HL-60 (cell line): ENCODE measurements at regions not wholly inside any gene's neighbourhood (a gene's known extent, or its start where the extent isn't known, plus 50 kb on each side); places are given as distances from the start of the nearest gene placed in this dataset.

Source experiments
- DNase-seq, 2 experiments: peaks; one replicate each; pipeline ENCODE4 v3.0.0-alpha.2; 2010 to 2020; ENCODE audit warnings: low read depth in 1 of 2, low spot score in 1 of 2
- H3K27ac ChIP-seq: fragments of 250-450 bp; sonication (Bioruptor Pico); replicated peaks from 2 replicates; pipeline ENCODE4 v1.5.1; 2020; ENCODE audit warnings: mild to moderate bottlenecking, moderate library complexity
- H3K27me3 ChIP-seq: fragments of 250-450 bp; sonication (Bioruptor Pico); 2 replicates; pipeline ENCODE4 v1.5.1; 2021; ENCODE audit warnings: mild to moderate bottlenecking, moderate library complexity; ENCODE audit not compliant: insufficient read depth, poor library complexity, severe bottlenecking
- H3K4me3 ChIP-seq: replicated peaks from 2 replicates; pipeline ENCODE4 v1.5.1; 2011; ENCODE audit warnings: mild to moderate bottlenecking, control low read depth, low read length; ENCODE audit not compliant: insufficient read depth
- GABPA ChIP-seq: IDR thresholded peaks from 2 replicates; pipeline ENCODE4 v1.6.1; 2012; ENCODE audit warnings: low read depth
- POLR2AphosphoS5 ChIP-seq: IDR thresholded peaks from 2 replicates; pipeline ENCODE4 v1.6.1; 2012; ENCODE audit warnings: low read depth
- SPI1 ChIP-seq: IDR thresholded peaks from 2 replicates; pipeline ENCODE4 v1.6.1; 2012; ENCODE audit warnings: low read depth, mild to moderate bottlenecking, borderline replicate concordance
- TF ChIP-seq, protein P1 (sequence below): IDR thresholded peaks from one replicate; pipeline ENCODE4 v1.5.1; 2011; ENCODE audit warnings: low read length, control low read depth, inconsistent platforms; ENCODE audit not compliant: insufficient read depth
- TF ChIP-seq, protein P2 (sequence below): IDR thresholded peaks from 2 replicates; pipeline ENCODE4 v1.6.1; 2012; ENCODE audit warnings: low read depth; ENCODE audit not compliant: insufficient replicate concordance

- Histone ChIP-seq H3K27me3 (peaks cover 4% of the 10 kb centered on the region), H3K27ac (no peak overlapping the region), H3K4me3 (no peak overlapping the region)
- TF ChIP-seq POLR2AphosphoS5 (no peak), GABPA (no peak), SPI1 (no peak)
- TF ChIP-seq, protein P1, sequence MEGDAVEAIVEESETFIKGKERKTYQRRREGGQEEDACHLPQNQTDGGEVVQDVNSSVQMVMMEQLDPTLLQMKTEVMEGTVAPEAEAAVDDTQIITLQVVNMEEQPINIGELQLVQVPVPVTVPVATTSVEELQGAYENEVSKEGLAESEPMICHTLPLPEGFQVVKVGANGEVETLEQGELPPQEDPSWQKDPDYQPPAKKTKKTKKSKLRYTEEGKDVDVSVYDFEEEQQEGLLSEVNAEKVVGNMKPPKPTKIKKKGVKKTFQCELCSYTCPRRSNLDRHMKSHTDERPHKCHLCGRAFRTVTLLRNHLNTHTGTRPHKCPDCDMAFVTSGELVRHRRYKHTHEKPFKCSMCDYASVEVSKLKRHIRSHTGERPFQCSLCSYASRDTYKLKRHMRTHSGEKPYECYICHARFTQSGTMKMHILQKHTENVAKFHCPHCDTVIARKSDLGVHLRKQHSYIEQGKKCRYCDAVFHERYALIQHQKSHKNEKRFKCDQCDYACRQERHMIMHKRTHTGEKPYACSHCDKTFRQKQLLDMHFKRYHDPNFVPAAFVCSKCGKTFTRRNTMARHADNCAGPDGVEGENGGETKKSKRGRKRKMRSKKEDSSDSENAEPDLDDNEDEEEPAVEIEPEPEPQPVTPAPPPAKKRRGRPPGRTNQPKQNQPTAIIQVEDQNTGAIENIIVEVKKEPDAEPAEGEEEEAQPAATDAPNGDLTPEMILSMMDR, result no peak
- TF ChIP-seq, protein P2, sequence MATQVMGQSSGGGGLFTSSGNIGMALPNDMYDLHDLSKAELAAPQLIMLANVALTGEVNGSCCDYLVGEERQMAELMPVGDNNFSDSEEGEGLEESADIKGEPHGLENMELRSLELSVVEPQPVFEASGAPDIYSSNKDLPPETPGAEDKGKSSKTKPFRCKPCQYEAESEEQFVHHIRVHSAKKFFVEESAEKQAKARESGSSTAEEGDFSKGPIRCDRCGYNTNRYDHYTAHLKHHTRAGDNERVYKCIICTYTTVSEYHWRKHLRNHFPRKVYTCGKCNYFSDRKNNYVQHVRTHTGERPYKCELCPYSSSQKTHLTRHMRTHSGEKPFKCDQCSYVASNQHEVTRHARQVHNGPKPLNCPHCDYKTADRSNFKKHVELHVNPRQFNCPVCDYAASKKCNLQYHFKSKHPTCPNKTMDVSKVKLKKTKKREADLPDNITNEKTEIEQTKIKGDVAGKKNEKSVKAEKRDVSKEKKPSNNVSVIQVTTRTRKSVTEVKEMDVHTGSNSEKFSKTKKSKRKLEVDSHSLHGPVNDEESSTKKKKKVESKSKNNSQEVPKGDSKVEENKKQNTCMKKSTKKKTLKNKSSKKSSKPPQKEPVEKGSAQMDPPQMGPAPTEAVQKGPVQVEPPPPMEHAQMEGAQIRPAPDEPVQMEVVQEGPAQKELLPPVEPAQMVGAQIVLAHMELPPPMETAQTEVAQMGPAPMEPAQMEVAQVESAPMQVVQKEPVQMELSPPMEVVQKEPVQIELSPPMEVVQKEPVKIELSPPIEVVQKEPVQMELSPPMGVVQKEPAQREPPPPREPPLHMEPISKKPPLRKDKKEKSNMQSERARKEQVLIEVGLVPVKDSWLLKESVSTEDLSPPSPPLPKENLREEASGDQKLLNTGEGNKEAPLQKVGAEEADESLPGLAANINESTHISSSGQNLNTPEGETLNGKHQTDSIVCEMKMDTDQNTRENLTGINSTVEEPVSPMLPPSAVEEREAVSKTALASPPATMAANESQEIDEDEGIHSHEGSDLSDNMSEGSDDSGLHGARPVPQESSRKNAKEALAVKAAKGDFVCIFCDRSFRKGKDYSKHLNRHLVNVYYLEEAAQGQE, result no peak
- DNase-seq, result no peak
These were observed 96.8 kb upstream of the MBOAT2 start for GRCh38 chr2:9100080-9100876.

GRCh38 chr2:9099341-9099751 lies 95.9 kb upstream of the MBOAT2 start:
- no peak for DNase-seq
- H3K27ac ChIP-seq, result no peak overlapping the region
- H3K4me3 ChIP-seq, result no peak overlapping the region
- TF ChIP-seq, protein P1, result no peak
- TF ChIP-seq, protein P2, result no peak
- TF ChIP-seq SPI1, result no peak
- TF ChIP-seq GABPA, result no peak
- TF ChIP-seq POLR2AphosphoS5, result no peak
- peaks cover 2% of the 10 kb centered on the region for H3K27me3 ChIP-seq

DNA sequence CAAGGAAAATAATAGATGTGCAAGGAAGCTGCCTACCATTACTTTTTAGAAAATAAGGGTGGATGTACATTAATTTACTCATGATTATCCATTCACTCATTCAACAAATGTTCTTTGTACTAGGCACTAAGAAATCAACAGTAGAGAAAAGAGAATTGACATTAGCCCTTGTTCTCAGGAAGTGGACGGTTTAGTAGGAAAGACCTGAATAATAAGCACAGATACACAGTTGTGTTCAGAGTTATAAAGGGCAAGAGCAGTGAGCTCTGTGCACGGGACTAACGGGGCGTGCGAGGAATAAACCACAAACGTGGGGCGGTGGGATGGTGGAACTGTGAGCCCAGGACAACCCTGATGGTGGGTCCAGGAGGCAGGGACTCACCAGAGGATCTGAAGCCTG lies 94.4 kb upstream of the MBOAT2 start:
- TF ChIP-seq GABPA, result no peak
- no peak for TF ChIP-seq SPI1
- no peak for TF ChIP-seq POLR2AphosphoS5
- Histone ChIP-seq H3K4me3 (no peak overlapping the region), H3K27me3 (no peaks in the 10 kb centered on the region), H3K27ac (no peak overlapping the region)
- no peak for DNase-seq

GRCh38 chr2:9097239-9097638 lies 93.8 kb upstream of the MBOAT2 start:
- TF ChIP-seq SPI1 (no peak), POLR2AphosphoS5 (no peak)
- Histone ChIP-seq H3K4me3 (no peak overlapping the region), H3K27me3 (no peaks in the 10 kb centered on the region), H3K27ac (no peak overlapping the region)
- no peak for DNase-seq

DNA sequence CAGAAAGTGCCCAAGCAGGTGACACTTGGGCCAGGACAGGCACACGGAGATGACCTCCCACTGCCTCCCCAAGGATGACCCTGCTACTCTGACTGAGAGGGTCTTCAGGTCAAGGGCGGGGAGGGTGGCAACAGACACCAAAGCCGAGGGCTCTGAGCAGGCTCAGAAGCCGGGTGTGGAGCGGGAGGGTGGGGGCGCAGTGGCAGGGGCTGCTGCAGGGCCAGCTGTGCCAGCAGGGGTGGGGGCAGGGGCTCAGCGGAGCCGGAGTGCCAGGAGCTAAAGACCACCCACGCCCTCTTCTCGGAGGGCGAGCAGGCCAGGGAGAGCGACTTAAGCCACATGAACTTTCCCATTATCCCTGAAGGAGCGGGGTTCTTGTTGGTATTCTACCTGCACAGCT lies 93.3 kb upstream of the MBOAT2 start:
- TF ChIP-seq GABPA (no peak), POLR2AphosphoS5 (no peak), SPI1 (no peak)
- TF ChIP-seq, protein P1, result no peak
- TF ChIP-seq, protein P2, result no peak
- Histone ChIP-seq H3K27me3 (no peaks in the 10 kb centered on the region), H3K27ac (no peak overlapping the region), H3K4me3 (no peak overlapping the region)
- no peak for DNase-seq
